Caco-2 (cell line): ENCODE measurements at regions not wholly inside any gene's neighbourhood (a gene's known extent, or its start where the extent isn't known, plus 50 kb on each side); places are given as distances from the start of the nearest gene placed in this dataset.
A peak's percentile ranks its signal among the peaks of the same experiment; 100 is the strongest.

Experiments used
- BruUV-seq: library from RNA; stranded (reverse); fragments of 400-500 nt; replicated peaks from 2 replicates; lab custom pipeline; 2021; lab: Mats Ljungman, UMichigan
- CTCF ChIA-PET: fragments of 300-600 bp; sonication (Branson Sonifier 250); formaldehyde crosslinking; loops from one replicate; lab custom pipeline; 2022; ENCODE audit warnings: antibody characterized with exemption; lab: Charles Lee
- POLR2A ChIA-PET: fragments of 300-600 bp; sonication (Branson Sonifier 250); formaldehyde crosslinking; loops from one replicate; lab custom pipeline; 2022; ENCODE audit warnings: antibody characterized with exemption; lab: Charles Lee
- DNase-seq, 2 experiments: peaks; one replicate each; pipeline versions ENCODE4 v3.0.0 to v3.0.0-alpha.2; 2020 to 2022
- H3K27me3 ChIP-seq: replicated peaks from 2 replicates; pipeline ENCODE4 v1.6.0; 2011; ENCODE audit warnings: low read length; ENCODE audit not compliant: control insufficient read depth, insufficient read depth
- H3K36me3 ChIP-seq: 2 replicates; pipeline ENCODE4 v1.5.1; 2011; ENCODE audit warnings: low read length; ENCODE audit not compliant: control insufficient read depth, insufficient read depth
- H3K4me1 ChIP-seq: fragments of 250-450 bp; sonication (Bioruptor Pico); 2 replicates; pipeline ENCODE4 v1.5.1; 2020; ENCODE audit warnings: mild to moderate bottlenecking
- H3K4me3 ChIP-seq: 2 replicates; pipeline ENCODE4 v1.5.1; 2011; ENCODE audit warnings: low read depth, mild to moderate bottlenecking, control low read depth, low read length
- H3K9me3 ChIP-seq: fragments of 250-450 bp; sonication (Bioruptor Pico); 2 replicates; pipeline ENCODE4 v1.5.1; 2020; ENCODE audit warnings: mild to moderate bottlenecking, moderate library complexity
- H3K27ac Mint-ChIP-seq: one replicate; pipeline ENCODE4 v1.8.0; 2022; ENCODE audit warnings: mixed read lengths; ENCODE audit not compliant: unreplicated experiment
- H3K27me3 Mint-ChIP-seq: one replicate; pipeline ENCODE4 v1.8.0; 2022; ENCODE audit warnings: mixed read lengths; ENCODE audit not compliant: insufficient read depth, unreplicated experiment
- H3K36me3 Mint-ChIP-seq: one replicate; pipeline ENCODE4 v1.8.0; 2022; ENCODE audit warnings: mild to moderate bottlenecking, mixed read lengths; ENCODE audit not compliant: insufficient read depth, unreplicated experiment
- H3K4me1 Mint-ChIP-seq: one replicate; pipeline ENCODE4 v1.8.0; 2022; ENCODE audit warnings: low read depth, mixed read lengths; ENCODE audit not compliant: unreplicated experiment
- H3K4me3 Mint-ChIP-seq: one replicate; pipeline ENCODE4 v1.8.0; 2022; ENCODE audit warnings: mild to moderate bottlenecking, moderate library complexity, mixed read lengths; ENCODE audit not compliant: unreplicated experiment
- H3K9me3 Mint-ChIP-seq: one replicate; pipeline ENCODE4 v1.8.0; 2022; ENCODE audit warnings: mixed read lengths; ENCODE audit not compliant: unreplicated experiment
- intact Hi-C: fragments of 100-400 bp; cut with micrococcal nuclease; formaldehyde crosslinking; loops from one replicate; pipeline ENCODE4 v1.10.0; 2022; ENCODE audit not compliant: unreplicated experiment
- TF ChIP-seq, protein P1 (sequence below), 2 experiments: fragments of 200-600 bp in 1 of 2; IDR thresholded peaks; 1 replicate in 1 of 2; 2 replicates in 1 of 2; pipeline versions ENCODE4 v1.5.1 to v1.8.0; 2011 to 2022; ENCODE audit warnings: antibody characterized with exemption in 1 of 2, control low read depth in 1 of 2, inconsistent platforms in 1 of 2, low read depth in 1 of 2, low read length in 1 of 2, mild to moderate bottlenecking in 1 of 2, moderate library complexity in 1 of 2; ENCODE audit not compliant: insufficient read depth in 1 of 2, severe bottlenecking in 1 of 2, unreplicated experiment in 1 of 2

- ChIA-PET POLR2A (no interaction called here), CTCF (no interaction called here)
- H3K9me3 Mint-ChIP-seq = no peaks in the 10 kb centered on the region
- peaks cover 6% of the 10 kb centered on the region for H3K4me1 Mint-ChIP-seq
- no TSS peak for BruUV-seq
- H3K4me3 Mint-ChIP-seq = no peak overlapping the region
- H3K4me1 ChIP-seq = peaks cover 4% of the 10 kb centered on the region; the same call in 1 of the 2 replicates
- H3K27me3 Mint-ChIP-seq = no peaks in the 10 kb centered on the region
- DNase-seq = peak in 1 of 2 experiments; percentile 44
- H3K36me3 Mint-ChIP-seq = no peaks in the 10 kb centered on the region
- H3K27ac Mint-ChIP-seq = peak overlapping the region; percentile 86
- intact Hi-C loops = loop anchor here (1.0 kb wide), 1 partner anchor 32 kb away; no protein-coding TSS in a partner anchor
- no peaks in the 10 kb centered on the region for H3K27me3 ChIP-seq
- TF ChIP-seq, protein P1, sequence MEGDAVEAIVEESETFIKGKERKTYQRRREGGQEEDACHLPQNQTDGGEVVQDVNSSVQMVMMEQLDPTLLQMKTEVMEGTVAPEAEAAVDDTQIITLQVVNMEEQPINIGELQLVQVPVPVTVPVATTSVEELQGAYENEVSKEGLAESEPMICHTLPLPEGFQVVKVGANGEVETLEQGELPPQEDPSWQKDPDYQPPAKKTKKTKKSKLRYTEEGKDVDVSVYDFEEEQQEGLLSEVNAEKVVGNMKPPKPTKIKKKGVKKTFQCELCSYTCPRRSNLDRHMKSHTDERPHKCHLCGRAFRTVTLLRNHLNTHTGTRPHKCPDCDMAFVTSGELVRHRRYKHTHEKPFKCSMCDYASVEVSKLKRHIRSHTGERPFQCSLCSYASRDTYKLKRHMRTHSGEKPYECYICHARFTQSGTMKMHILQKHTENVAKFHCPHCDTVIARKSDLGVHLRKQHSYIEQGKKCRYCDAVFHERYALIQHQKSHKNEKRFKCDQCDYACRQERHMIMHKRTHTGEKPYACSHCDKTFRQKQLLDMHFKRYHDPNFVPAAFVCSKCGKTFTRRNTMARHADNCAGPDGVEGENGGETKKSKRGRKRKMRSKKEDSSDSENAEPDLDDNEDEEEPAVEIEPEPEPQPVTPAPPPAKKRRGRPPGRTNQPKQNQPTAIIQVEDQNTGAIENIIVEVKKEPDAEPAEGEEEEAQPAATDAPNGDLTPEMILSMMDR (IDR thresholded peaks at IDR 0.05; ENCODE audit: insufficient read depth in 1 of 2, low read depth in 1 of 2, low read length in 1 of 2, severe bottlenecking in 1 of 2, unreplicated experiment in 1 of 2) = peak; percentile 14 to 22
- no peak overlapping the region for H3K4me3 ChIP-seq
- H3K9me3 ChIP-seq = no peaks in the 10 kb centered on the region
- H3K36me3 ChIP-seq = no peaks in the 10 kb centered on the region
Observed at GRCh38 chr3:57006949-57007419, 53.5 kb upstream of the SPATA12 start.

DNA sequence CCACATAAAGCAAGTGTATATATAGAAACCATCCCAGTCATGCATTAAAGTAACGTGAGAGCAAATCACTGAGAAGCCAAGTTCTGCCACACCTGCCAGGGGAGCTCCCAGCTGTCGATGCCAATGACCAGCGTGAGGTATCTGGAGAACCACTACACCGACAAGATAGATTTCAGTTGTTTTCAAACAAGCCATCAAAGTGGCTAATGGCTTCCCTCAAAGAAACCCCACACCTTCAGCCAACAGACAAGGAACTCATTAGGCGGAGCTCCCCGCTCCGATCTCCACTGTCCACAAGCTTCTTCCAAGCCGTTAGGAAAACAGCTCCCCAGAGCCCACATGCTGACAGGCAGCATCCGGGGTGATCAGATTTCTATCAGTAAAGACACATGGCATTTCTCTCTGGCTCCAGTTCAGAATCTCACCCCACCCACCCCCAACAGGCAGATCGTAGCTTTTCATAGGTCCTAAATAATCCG lies 54.2 kb upstream of the SPATA12 start:
- no peaks in the 10 kb centered on the region for H3K9me3 Mint-ChIP-seq
- H3K4me1 Mint-ChIP-seq = peaks cover 6% of the 10 kb centered on the region
- H3K27me3 Mint-ChIP-seq = no peaks in the 10 kb centered on the region
- TF ChIP-seq, protein P1 (IDR thresholded peaks at IDR 0.05; ENCODE audit: insufficient read depth in 1 of 2, low read depth in 1 of 2, low read length in 1 of 2, severe bottlenecking in 1 of 2, unreplicated experiment in 1 of 2) = no peak
- CTCF ChIA-PET = interaction anchor here (1.4 kb wide), 1 partner anchor 9 kb away, joined by 4 read pairs; no protein-coding TSS in a partner anchor
- Histone ChIP-seq H3K27me3 (no peaks in the 10 kb centered on the region), H3K9me3 (no peaks in the 10 kb centered on the region), H3K4me3 (no peak overlapping the region), H3K36me3 (no peaks in the 10 kb centered on the region), H3K4me1 (peaks cover 4% of the 10 kb centered on the region; the same call in 1 of the 2 replicates)
- H3K4me3 Mint-ChIP-seq = no peak overlapping the region
- H3K36me3 Mint-ChIP-seq = no peaks in the 10 kb centered on the region
- POLR2A ChIA-PET = no interaction called here
- intact Hi-C loops = no loop called here
- no peak overlapping the region for H3K27ac Mint-ChIP-seq
- DNase-seq = no peak
- BruUV-seq = no TSS peak

- peaks cover 4% of the 10 kb centered on the region; the same call in 1 of the 2 replicates for H3K4me1 ChIP-seq
- H3K27me3 ChIP-seq = no peaks in the 10 kb centered on the region
- ChIA-PET POLR2A (no interaction called here), CTCF (no interaction called here)
- Mint-ChIP-seq H3K36me3 (no peaks in the 10 kb centered on the region), H3K27ac (no peak overlapping the region), H3K9me3 (no peaks in the 10 kb centered on the region), H3K4me1 (peaks cover 6% of the 10 kb centered on the region), H3K27me3 (no peaks in the 10 kb centered on the region), H3K4me3 (no peak overlapping the region)
- H3K9me3 ChIP-seq = no peaks in the 10 kb centered on the region
- intact Hi-C loops = no loop called here
- TF ChIP-seq, protein P1 (IDR thresholded peaks at IDR 0.05; ENCODE audit: insufficient read depth in 1 of 2, low read depth in 1 of 2, low read length in 1 of 2, severe bottlenecking in 1 of 2, unreplicated experiment in 1 of 2) = no peak
- no peaks in the 10 kb centered on the region for H3K36me3 ChIP-seq
- no peak overlapping the region for H3K4me3 ChIP-seq
- DNase-seq = no peak
- no TSS peak for BruUV-seq
Observed at GRCh38 chr3:57004229-57004628, 56.2 kb upstream of the SPATA12 start.
